ENCODE measurements at regions not wholly inside any gene's neighbourhood (a gene's known extent, or its start where the extent isn't known, plus 50 kb on each side); places are given as distances from the start of the nearest gene placed in this dataset.

DNA sequence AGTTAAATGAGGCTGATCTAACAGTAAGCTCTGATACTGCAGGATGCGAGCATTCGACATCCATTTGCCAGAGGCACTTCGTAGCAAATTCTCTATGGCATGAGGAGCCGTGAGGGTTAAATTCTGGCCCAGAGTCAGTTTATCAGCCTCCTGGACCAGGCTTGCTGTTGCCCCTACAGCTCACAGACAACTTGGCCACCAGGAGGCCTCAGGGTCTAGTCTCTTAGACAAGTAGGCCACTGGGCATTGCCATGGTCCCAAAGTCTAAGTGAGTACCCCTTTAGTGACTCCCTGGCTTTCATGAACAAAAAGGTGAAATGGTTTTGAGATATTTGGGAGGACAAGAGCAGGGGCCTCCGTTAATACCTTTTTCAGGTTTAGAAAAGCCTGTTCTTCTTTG is 178.0 kb upstream of the MBL2 start:
- TF ChIP-seq POLR2A (IDR thresholded peaks at IDR 0.05) (no peak), EP300 (IDR thresholded peaks at IDR 0.05) (no peak), CTCF (IDR thresholded peaks at IDR 0.05) (no peak)
